HG03575 (cell line): ENCODE measurements at regions not wholly inside any gene's neighbourhood (a gene's known extent, or its start where the extent isn't known, plus 50 kb on each side); places are given as distances from the start of the nearest gene placed in this dataset.
A peak's percentile ranks its signal among the peaks of the same experiment; 100 is the strongest.
"Not testable (repeated sequence)": the region's sequence is repeated elsewhere in the genome, so short reads cannot be mapped to it uniquely, and the experiment has no call there.

ENCODE experiments used
- ATAC-seq: cut with Tn5 transposase; IDR thresholded peaks from one replicate; pipeline ENCODE4 v1.9.1; 2021; ENCODE audit not compliant: unreplicated experiment, insufficient number of reproducible peaks, low FRiP score; ENCODE audit errors: extremely low read depth

GRCh38 chr6:69623357-69623756, 173.5 kb downstream of the LMBRD1 start:
- ATAC-seq = no peak

GRCh38 chr6:69622924-69623323, 173.9 kb downstream of the LMBRD1 start:
- ATAC-seq = no peak

GRCh38 chr6:69622230-69622629, 174.6 kb downstream of the LMBRD1 start:
- ATAC-seq = no peak

GRCh38 chr6:69617163-69617562, 179.6 kb downstream of the LMBRD1 start:
- no peak for ATAC-seq

GRCh38 chr6:69609836-69610472, 186.9 kb downstream of the LMBRD1 start:
- ATAC-seq = no peak

GRCh38 chr6:69601132-69601531, 195.7 kb downstream of the LMBRD1 start:
- no peak for ATAC-seq

- no peak for ATAC-seq
Measured at GRCh38 chr6:69594405-69594804, 202.4 kb downstream of the LMBRD1 start.

- no peak for ATAC-seq
Measured at GRCh38 chr6:69593706-69594105, 203.1 kb downstream of the LMBRD1 start.

GRCh38 chr6:69589626-69590025, 207.2 kb downstream of the LMBRD1 start:
- ATAC-seq = no peak

GRCh38 chr6:69584913-69585729, 211.7 kb downstream of the LMBRD1 start:
- ATAC-seq = peak; percentile 88

GRCh38 chr6:69584536-69584912, 212.3 kb downstream of the LMBRD1 start:
- ATAC-seq = no peak

GRCh38 chr6:69581581-69581980, 215.2 kb downstream of the LMBRD1 start:
- ATAC-seq = no peak

GRCh38 chr6:69580706-69581105, 216.1 kb downstream of the LMBRD1 start:
- no peak for ATAC-seq

GRCh38 chr6:69578361-69578890, 218.4 kb downstream of the LMBRD1 start:
- no peak for ATAC-seq

- no peak for ATAC-seq
Measured at GRCh38 chr6:69571234-69571633, 225.6 kb downstream of the LMBRD1 start.

GRCh38 chr6:69570106-69570505, 226.7 kb downstream of the LMBRD1 start:
- ATAC-seq = no peak

GRCh38 chr6:69560597-69560996, 236.2 kb downstream of the LMBRD1 start:
- ATAC-seq = not testable (repeated sequence)

GRCh38 chr6:69555088-69555638, 241.6 kb downstream of the LMBRD1 start:
- no peak for ATAC-seq

- ATAC-seq = no peak
Measured at GRCh38 chr6:69542494-69542893, 254.3 kb downstream of the LMBRD1 start.

GRCh38 chr6:69527921-69528476, 268.8 kb downstream of the LMBRD1 start:
- ATAC-seq = no peak
